COR-L47 (cell line): ENCODE measurements at regions not wholly inside any gene's neighbourhood (a gene's known extent, or its start where the extent isn't known, plus 50 kb on each side); places are given as distances from the start of the nearest gene placed in this dataset.

Experiments used
- DNase-seq: peaks from one replicate; lab custom pipeline; 2025; lab: John Stamatoyannopoulos, UW

DNA sequence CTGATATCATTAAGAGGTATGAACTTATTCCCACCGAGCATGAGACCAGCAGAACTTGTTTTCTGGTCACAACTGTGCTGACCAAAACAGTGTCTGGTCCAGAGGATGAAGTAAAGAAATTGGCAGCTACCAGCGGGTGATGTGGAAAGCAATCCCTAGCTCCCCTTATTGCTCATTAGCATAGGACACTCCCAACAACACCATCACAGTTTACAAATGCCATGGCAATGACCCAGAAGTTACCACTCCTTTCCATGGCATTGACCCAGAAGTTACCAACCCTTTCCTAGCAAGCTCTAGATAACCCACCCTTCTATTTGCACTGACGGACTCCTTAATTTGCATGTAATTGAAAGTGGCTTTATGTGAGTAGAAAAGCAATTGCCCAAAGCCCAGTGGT lies 1856.1 kb downstream of the OLFM4 start:
- DNase-seq: no peak

- no peak for DNase-seq
These were observed 1862.4 kb downstream of the OLFM4 start for GRCh38 chr13:54890976-54891375.

DNA sequence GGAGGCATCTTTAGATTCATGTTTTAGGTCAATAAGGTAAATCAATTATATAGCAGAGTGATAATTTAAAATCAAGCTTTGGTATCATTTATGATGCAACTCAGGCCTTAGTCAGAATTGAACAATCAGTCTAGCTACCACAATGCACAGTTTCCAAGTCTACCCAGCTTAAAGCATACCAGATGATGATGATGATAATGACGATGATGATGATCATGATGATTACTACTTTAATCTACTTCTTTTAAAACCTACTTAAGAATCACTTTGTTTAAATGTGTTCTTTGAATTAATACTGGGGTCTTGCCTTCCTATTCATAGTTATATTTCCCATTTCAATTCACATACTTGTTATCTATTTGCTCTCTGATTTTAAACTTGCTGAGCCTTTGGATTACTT lies 1872.7 kb downstream of the OLFM4 start:
- no peak for DNase-seq

GRCh38 chr13:54912367-54912766 lies 1883.8 kb downstream of the OLFM4 start:
- no peak for DNase-seq

DNA sequence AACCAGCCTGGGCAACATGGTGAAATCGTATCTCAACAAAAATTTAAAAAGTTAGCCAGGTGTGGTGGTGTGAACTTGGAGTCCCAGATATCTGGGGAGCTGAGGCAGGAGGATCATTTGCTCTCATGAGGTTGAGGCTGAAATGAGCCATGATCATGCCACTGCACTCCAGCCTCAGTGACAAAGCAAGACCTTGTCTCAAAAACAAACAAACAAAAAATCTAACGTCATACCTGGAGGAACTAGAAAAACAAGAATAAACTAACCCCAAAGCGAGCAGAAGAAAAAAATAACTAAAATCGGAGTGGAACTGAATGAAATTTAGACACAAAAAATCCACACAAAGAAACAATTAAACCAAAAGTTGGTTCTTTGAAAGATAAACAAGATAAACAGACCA lies 1885.1 kb downstream of the OLFM4 start:
- DNase-seq: no peak

DNA sequence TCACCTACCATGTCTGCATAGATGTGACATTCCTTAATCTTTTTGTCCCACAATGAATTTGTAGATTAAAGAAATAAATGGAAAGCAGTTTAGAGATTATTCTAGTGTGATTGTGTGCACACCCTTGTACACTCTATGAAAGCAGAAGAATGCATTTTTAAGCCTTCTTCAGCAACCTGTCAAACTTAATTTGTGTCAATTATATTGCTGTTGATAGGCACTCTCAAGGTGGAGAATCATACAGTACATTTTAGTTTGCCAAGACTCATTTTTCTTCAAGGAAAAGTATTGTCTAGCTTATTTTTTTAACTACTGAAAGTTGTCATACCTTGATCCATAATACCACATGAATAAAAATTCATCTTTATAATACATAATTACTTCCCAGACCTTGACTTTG lies 1898.9 kb downstream of the OLFM4 start:
- no peak for DNase-seq

- no peak for DNase-seq
These were observed 1899.5 kb downstream of the OLFM4 start for GRCh38 chr13:54928071-54928470.

DNA sequence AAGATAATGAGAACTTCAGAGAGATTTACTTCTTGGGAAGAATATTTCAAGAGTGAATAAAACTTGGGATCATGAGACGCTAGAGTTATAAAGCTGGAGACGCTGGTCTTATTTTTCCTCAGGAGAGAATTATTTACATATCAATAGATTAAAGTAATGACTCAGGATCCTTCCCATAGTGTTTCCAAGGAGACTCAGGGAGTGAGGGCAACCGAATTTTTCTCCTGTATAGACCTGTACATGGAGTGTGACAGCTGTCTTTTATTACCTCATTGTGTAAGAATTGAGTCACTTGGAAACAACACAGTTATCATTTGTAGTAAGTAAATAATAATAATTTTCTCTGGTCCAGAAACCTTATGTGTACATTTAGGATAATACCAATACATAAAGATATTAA lies 1905.5 kb downstream of the OLFM4 start:
- DNase-seq: no peak

DNA sequence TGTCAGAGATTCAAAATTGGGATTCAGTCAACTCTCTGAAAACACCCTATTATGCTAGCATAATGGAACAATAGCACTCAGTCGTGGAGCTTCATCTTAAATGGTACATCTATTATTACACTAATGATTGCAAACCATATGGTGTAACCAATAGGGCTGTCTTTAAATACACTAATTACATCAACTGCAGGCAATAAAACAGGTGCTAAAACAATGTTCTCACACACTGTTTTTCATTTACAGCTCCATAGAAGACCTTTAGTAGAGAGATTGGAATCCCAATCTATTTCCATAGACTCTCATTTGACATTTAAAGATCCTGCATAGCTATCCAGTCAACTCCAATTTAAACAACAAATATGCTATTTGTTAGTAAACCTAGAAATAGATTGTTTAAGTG lies 1917.4 kb downstream of the OLFM4 start:
- peak; percentile 68 for DNase-seq

DNA sequence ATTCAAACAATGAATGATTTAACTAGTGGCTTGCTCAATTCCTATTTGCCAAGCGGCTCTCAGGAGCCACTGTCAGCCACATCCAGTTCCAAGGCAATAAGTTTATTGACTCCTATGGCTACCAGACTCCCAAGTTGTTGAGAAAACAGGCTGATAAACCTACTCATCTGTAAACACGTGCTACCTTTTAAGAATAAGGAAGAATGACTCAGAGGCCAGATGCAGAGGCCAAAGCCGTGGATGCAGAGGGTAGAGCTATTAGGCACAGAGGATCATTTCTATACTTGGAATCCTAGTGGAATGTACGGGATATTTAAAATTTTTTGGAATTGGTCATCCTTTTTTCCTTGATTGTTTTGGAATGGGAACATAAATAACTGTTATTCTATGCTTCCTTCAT lies 1921.1 kb downstream of the OLFM4 start:
- DNase-seq: no peak

GRCh38 chr13:54950546-54950945 lies 1921.9 kb downstream of the OLFM4 start:
- no peak for DNase-seq

- no peak for DNase-seq
These were observed 1925.2 kb downstream of the OLFM4 start for GRCh38 chr13:54953786-54954185.

DNA sequence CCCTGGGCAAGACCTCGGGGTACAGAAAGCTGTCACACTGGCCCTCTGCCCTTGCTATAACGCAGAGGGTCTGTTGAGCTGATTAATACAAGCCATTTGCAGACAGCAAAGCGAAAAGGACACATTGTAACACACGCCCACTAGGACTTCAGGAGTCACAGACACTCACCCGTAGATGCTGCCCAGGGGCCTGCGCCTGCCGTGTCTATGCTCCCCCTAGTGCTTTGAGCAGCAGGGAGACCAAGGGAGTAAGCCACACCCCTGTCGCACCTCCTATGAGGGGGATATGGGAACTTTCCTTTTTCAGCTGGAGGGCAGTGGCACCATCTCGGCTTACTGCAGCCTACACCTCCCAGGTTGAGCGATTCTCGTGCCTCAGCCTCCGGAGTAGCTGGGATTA lies 1930.2 kb downstream of the OLFM4 start:
- no peak for DNase-seq

GRCh38 chr13:54965881-54966280 lies 1937.3 kb downstream of the OLFM4 start:
- DNase-seq: no peak

DNA sequence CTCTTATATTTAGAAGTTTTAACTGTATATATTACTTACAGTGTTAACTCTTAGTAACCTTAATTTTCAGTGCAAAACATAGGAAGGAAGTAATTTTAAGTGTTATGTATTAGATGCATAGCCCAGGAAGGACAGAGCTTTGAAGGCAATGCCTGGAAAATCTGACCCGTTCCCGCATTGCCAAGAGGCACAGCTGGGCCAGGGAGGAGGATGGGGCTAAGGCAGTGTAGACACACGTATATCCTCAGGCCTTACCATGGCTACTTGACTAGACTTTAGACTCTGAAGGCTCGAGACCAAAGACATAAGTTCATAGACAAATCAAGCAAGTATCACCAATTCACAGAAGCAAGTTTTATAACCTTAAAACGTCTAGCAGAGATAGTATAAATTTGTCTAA lies 1944.2 kb downstream of the OLFM4 start:
- DNase-seq: no peak

- no peak for DNase-seq
These were observed 1947.1 kb downstream of the OLFM4 start for GRCh38 chr13:54975676-54976075.

- DNase-seq: no peak
These were observed 1952.0 kb downstream of the OLFM4 start for GRCh38 chr13:54980651-54981050.

- no peak for DNase-seq
These were observed 1960.8 kb downstream of the OLFM4 start for GRCh38 chr13:54989418-54989817.

- no peak for DNase-seq
These were observed 1970.8 kb downstream of the OLFM4 start for GRCh38 chr13:54999399-54999907.

GRCh38 chr13:55000043-55000442 lies 1971.4 kb downstream of the OLFM4 start:
- DNase-seq: no peak

- DNase-seq: no peak
These were observed 1972.2 kb downstream of the OLFM4 start for GRCh38 chr13:55000844-55001243.

DNA sequence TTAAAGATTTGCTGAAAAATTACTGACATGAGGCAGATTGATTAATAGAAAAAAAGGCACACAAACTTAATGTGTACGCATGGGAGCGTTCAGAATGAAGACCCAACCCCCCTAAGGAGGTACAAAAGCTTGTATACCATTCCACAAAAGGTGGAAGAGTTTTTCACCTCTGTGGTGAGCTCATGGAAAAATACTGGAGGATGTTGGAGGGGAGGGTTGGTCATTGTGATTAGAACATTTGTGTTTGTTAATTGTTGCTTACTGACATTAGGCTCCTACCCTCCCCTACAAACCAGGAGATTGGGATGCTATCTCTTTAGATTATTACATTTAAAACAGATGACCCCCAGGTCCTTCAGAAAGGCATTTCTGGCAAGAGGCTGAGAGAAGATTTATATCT lies 1973.3 kb downstream of the OLFM4 start:
- no peak for DNase-seq

DNA sequence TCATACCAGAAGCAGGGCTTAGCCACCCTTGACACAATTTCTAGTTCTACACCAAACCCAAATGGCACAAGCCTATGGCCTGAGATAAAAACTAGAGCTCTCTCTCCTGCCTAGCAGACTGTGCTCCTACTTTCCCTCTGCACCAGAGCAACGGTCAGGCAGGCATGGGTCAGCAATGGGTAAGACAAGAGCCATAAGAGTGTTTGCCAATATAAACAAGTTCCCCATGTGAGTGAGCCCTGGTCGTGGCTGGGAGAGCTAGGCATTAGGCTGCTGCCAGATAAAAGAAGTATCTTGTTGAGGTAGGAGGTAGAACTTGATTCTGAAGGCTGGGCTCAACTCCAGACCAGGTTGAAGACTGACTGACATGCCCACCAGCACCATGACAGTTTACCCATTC lies 1979.1 kb downstream of the OLFM4 start:
- no peak for DNase-seq

DNA sequence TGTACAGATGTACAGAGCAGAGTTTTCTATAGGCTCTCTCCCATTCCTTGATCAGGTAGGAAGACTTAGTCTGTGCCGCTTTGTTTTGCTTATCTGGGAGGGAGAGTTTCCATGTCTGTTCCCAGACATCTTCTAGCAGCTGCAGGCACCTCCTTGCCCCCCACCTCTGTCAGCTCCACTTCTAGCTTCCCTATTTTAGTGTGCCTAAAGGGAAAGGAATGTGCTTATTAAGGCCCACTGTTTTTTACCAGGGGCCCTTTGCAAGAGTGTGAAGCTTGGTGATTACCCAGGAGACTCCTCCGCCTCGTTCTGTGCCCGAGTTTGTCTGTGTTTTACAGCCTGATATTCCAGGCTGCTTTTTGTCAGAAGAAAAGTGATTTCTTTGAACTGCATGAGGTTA lies 1984.4 kb downstream of the OLFM4 start:
- DNase-seq: no peak

DNA sequence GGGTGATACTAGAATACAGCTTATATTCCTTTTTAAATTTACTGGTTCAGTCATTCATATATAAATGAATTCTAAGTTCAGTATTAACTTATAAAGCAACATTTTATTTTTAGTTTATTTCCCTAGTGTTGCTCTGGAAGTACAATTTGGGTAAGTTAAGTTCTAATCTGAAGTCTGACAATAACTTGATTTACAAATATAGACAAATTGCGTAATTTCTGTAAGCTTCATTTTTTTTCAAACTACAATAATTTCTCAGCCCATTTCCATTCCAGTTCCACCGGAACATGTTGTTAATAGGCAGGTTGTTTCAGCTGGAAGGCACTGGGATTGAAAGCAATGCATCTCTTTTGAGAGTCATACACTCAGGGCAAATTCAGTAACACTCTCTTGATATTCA lies 2000.7 kb downstream of the OLFM4 start:
- no peak for DNase-seq
